ENCODE measurements at regions not wholly inside any gene's neighbourhood (a gene's known extent, or its start where the extent isn't known, plus 50 kb on each side); places are given as distances from the start of the nearest gene placed in this dataset.

DNA sequence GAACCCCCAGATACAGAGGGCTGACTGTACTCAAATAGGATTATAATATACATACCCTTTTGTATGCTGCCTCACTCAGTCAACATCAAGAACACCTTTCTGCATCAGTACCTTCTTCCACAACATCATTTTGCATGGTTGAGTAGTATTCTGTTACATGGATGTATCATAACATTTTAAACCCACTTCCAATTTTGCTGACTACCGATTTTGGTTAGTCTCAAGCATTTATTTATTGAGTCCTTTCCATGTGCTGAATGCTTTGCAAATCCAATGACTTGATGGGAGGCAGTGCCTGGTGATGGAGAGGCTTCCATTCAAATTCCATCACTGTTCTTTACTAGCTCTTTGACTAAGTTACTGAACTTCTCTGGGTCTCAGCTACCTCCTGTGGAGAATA is 182.0 kb upstream of the KLF4 start:
- TF ChIP-seq POLR2A (IDR thresholded peaks at IDR 0.05; ENCODE audit: extremely low read depth, insufficient read length) = no peak
- DNase-seq (ENCODE audit: low read depth) = no peak
- no peak overlapping the region for H3K4me3 ChIP-seq (ENCODE audit: low read depth, low read length)

DNA sequence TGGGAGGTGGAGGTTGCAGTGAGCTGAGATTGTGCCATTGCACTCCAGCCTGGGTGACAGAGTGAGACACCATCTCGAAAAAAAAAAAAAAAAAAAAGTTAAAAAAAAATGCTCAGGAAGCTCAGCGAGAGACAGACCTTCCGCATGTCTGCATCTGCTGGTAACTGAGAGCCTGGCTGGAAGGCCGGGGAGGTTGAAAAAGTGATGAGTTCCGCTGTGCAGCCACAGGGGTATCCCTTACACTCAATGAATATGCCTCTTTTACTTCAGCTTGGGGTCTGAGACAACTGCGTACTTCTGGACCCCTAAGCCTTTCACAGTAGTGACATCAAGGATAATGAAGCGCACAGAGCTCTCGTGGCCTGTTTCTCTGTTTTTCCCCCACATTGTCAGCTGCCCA is 179.9 kb upstream of the KLF4 start:
- H3K4me3 ChIP-seq (ENCODE audit: low read depth, low read length) = no peak overlapping the region
- DNase-seq (ENCODE audit: low read depth) = no peak
- no peak for TF ChIP-seq POLR2A (IDR thresholded peaks at IDR 0.05; ENCODE audit: extremely low read depth, insufficient read length)
- TF ChIP-seq, protein P1, sequence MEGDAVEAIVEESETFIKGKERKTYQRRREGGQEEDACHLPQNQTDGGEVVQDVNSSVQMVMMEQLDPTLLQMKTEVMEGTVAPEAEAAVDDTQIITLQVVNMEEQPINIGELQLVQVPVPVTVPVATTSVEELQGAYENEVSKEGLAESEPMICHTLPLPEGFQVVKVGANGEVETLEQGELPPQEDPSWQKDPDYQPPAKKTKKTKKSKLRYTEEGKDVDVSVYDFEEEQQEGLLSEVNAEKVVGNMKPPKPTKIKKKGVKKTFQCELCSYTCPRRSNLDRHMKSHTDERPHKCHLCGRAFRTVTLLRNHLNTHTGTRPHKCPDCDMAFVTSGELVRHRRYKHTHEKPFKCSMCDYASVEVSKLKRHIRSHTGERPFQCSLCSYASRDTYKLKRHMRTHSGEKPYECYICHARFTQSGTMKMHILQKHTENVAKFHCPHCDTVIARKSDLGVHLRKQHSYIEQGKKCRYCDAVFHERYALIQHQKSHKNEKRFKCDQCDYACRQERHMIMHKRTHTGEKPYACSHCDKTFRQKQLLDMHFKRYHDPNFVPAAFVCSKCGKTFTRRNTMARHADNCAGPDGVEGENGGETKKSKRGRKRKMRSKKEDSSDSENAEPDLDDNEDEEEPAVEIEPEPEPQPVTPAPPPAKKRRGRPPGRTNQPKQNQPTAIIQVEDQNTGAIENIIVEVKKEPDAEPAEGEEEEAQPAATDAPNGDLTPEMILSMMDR (IDR thresholded peaks at IDR 0.05; ENCODE audit: low read depth, low read length) = no peak
- TF ChIP-seq MYC (IDR thresholded peaks at IDR 0.05; ENCODE audit: low read depth, low read length) = no peak
- TF ChIP-seq, protein P2, sequence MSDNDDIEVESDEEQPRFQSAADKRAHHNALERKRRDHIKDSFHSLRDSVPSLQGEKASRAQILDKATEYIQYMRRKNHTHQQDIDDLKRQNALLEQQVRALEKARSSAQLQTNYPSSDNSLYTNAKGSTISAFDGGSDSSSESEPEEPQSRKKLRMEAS (IDR thresholded peaks at IDR 0.05; ENCODE audit: low read depth, low read length) = no peak

DNA sequence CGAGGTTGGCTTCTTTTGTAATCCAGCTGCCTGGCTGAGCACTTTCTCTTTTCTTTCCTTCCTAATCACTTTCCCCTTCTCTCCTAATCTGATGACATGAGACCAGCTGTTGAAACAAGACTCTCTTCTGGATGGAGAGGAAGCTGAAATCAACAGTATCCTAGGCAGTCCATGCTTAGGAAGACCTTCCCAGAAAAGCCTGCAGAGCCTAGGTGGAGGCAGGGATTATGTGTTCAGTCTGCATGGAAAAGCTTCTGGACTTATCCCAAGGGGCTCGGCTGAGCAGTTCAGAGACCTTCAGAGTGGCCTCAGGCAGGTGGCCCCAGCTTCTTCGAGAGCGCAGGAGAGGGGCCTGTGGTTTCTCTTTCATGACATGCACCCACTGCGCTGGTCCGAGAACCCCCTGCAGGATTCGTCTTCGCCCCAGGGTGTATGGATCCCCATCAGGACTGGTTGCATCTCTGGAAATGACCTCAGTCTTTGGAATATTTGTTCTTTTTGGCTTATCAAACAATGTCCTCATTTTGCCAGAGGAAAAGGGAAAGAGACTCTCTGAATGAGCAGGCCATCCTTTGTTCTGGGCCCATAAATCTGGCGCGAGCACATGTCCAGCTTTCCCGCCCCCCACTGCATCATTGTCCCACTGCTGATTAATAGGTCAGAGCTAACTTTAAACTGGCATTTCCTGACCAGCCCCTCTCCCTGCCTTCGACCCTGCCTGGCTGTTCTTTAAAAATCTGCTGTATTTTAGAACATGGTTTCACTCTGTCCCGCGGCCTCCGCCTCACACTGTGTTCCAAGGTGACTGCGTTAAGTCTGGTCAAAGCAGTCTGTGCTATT is 177.9 kb upstream of the KLF4 start:
- no peak overlapping the region for H3K4me3 ChIP-seq (ENCODE audit: low read depth, low read length)
- no peak for DNase-seq (ENCODE audit: low read depth)
- TF ChIP-seq, protein P2 (IDR thresholded peaks at IDR 0.05; ENCODE audit: low read depth, low read length) = no peak
- TF ChIP-seq POLR2A (IDR thresholded peaks at IDR 0.05; ENCODE audit: extremely low read depth, insufficient read length) = no peak

DNA sequence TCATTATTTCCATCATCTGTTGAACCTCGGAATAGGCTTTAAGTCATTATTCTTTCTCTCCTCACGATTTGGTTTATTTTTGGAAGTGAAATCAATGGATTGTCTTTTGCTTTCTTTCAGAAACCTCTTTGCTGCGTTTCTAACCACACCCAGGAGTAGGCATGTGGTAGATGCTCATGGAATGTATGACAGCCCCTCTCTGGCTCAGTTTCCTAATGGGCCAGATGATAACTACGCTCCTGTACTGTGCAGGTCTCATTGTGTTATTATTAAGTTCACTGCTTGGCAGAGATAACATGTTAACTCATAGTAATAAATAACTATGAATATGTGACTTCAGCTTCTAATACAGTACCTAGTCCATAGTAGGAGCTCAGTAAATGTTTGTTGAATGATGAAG is 175.5 kb upstream of the KLF4 start:
- no peak for DNase-seq (ENCODE audit: low read depth)
- no peak overlapping the region for H3K4me3 ChIP-seq (ENCODE audit: low read depth, low read length)
- TF ChIP-seq, protein P2 (IDR thresholded peaks at IDR 0.05; ENCODE audit: low read depth, low read length) = no peak
- TF ChIP-seq MYC (IDR thresholded peaks at IDR 0.05; ENCODE audit: low read depth, low read length) (no peak), POLR2A (IDR thresholded peaks at IDR 0.05; ENCODE audit: extremely low read depth, insufficient read length) (no peak)
- TF ChIP-seq, protein P1 (IDR thresholded peaks at IDR 0.05; ENCODE audit: low read depth, low read length) = no peak

DNA sequence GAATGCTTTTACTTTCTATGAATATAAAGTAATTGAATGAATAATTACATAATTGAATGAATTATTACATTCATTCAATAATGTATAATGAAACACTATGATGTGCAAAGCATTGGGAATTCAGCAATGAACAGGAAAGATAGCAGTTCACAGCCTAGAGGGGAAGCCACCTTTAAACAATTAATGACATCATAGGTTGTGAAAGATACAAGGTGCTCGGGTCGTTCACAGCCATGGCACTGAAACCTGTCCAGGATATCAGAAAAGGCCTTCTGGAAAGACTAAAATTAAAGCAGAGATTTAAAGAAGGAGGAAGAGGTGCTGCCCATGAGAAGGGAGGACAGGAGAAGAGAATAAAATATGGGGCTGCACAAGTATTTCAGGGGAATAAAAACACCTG is 171.4 kb upstream of the KLF4 start:
- TF ChIP-seq, protein P2 (IDR thresholded peaks at IDR 0.05; ENCODE audit: low read depth, low read length) = no peak
- no peak for TF ChIP-seq MYC (IDR thresholded peaks at IDR 0.05; ENCODE audit: low read depth, low read length)
- no peak for DNase-seq (ENCODE audit: low read depth)
- H3K4me3 ChIP-seq (ENCODE audit: low read depth, low read length) = no peak overlapping the region

DNA sequence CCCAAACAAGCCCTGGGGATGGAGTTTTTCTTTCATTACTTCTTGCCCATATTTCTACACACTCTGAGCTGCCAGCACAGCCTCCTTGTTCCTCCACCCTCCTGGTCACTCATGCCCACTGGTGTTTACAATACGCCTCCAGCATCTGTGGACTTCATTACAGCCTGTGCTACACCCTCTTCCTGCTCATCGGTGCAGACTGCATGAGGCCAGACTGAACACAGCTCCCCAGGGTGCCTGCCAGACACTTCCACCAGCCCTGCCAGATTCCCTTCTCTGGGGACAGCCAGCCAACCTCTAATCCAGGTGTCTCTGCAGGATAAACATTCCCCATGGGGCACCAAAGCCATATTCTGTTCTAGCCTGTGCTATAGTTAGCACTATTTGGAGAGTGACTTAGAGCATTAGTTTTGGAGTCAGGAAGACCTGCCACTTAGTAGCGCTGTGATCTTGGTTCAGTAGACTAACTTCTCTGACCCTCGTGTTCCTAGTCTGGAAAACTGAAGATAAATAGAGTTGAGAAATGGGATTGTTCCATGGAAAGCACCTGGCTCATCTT is 163.8 kb upstream of the KLF4 start:
- DNase-seq (ENCODE audit: low read depth) = no peak
- TF ChIP-seq, protein P2 (IDR thresholded peaks at IDR 0.05; ENCODE audit: low read depth, low read length) = no peak
- TF ChIP-seq, protein P1 (IDR thresholded peaks at IDR 0.05; ENCODE audit: low read depth, low read length) = no peak
- TF ChIP-seq MYC (IDR thresholded peaks at IDR 0.05; ENCODE audit: low read depth, low read length) = no peak
- TF ChIP-seq POLR2A (IDR thresholded peaks at IDR 0.05; ENCODE audit: extremely low read depth, insufficient read length) = no peak
- H3K4me3 ChIP-seq (ENCODE audit: low read depth, low read length) = no peak overlapping the region

DNA sequence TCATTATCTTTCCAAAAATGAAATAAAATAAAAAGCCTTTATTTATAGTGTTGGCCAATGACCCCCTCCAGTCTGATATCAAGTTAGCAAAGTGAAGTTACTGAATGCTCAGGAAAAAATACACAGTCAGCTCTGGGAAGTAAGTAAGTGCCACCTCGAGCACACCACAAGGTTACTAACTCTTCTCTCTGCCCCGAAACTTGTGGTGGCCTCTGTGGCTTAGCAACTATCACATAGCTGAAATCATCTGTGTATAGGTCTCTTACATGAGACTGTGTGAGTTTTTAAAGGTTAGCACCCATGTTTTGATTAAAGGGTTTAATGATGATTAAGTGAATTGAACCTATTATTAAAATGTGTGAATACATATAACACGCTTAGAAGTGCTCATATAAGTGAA is 161.4 kb upstream of the KLF4 start:
- DNase-seq (ENCODE audit: low read depth) = no peak
- H3K4me3 ChIP-seq (ENCODE audit: low read depth, low read length) = no peak overlapping the region
- TF ChIP-seq POLR2A (IDR thresholded peaks at IDR 0.05; ENCODE audit: extremely low read depth, insufficient read length) (no peak), MYC (IDR thresholded peaks at IDR 0.05; ENCODE audit: low read depth, low read length) (no peak)
- TF ChIP-seq, protein P1 (IDR thresholded peaks at IDR 0.05; ENCODE audit: low read depth, low read length) = no peak
